Upper lobe of left lung (tissue), 4 donors: ENCODE measurements at regions not wholly inside any gene's neighbourhood (a gene's known extent, or its start where the extent isn't known, plus 50 kb on each side); places are given as distances from the start of the nearest gene placed in this dataset.

Experiments
- POLR2A ChIP-seq, 4 donors: fragments of 450-650 bp; IDR thresholded peaks; one replicate each; pipeline ENCODE4 v1.5.1; 2016 to 2017; ENCODE audit warnings: antibody characterized with exemption in 4 of 4, mild to moderate bottlenecking in 2 of 4
- TF ChIP-seq, protein P1 (sequence below), 6 experiments: fragments of 450-650 bp in 4 of 6; fragments of 200-600 bp in 2 of 6; sonication (generic) in 2 of 6; IDR thresholded peaks; one replicate each; pipeline ENCODE4 v1.5.1; 2016 to 2019; ENCODE audit warnings: antibody characterized with exemption in 6 of 6

- no peak for TF ChIP-seq POLR2A (IDR thresholded peaks at IDR 0.05)
- TF ChIP-seq, protein P1, sequence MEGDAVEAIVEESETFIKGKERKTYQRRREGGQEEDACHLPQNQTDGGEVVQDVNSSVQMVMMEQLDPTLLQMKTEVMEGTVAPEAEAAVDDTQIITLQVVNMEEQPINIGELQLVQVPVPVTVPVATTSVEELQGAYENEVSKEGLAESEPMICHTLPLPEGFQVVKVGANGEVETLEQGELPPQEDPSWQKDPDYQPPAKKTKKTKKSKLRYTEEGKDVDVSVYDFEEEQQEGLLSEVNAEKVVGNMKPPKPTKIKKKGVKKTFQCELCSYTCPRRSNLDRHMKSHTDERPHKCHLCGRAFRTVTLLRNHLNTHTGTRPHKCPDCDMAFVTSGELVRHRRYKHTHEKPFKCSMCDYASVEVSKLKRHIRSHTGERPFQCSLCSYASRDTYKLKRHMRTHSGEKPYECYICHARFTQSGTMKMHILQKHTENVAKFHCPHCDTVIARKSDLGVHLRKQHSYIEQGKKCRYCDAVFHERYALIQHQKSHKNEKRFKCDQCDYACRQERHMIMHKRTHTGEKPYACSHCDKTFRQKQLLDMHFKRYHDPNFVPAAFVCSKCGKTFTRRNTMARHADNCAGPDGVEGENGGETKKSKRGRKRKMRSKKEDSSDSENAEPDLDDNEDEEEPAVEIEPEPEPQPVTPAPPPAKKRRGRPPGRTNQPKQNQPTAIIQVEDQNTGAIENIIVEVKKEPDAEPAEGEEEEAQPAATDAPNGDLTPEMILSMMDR (IDR thresholded peaks at IDR 0.05) = no peak
These were observed 366.5 kb downstream of the ALG10 start for GRCh38 chr12:34388636-34389377.
